Tibial nerve (tissue), 4 donors: ENCODE measurements at regions not wholly inside any gene's neighbourhood (a gene's known extent, or its start where the extent isn't known, plus 50 kb on each side); places are given as distances from the start of the nearest gene placed in this dataset.

Experiments used
- DNase-seq, 2 donors: peaks; one replicate each; pipeline ENCODE4 v3.0.0-alpha.2; 2019; ENCODE audit warnings: low spot score in 2 of 2
- H3K27ac ChIP-seq, 4 donors: fragments of 200-600 bp; sonication (generic) in 3 of 4; one replicate each; pipeline ENCODE4 v1.5.1; 2017 to 2019; ENCODE audit warnings: mild to moderate bottlenecking in 1 of 4
- H3K27me3 ChIP-seq, 2 donors: fragments of 200-600 bp; sonication (generic) in 1 of 2; one replicate each; pipeline versions ENCODE4 v1.5.1 to v1.6.0; 2017 to 2019
- H3K36me3 ChIP-seq, 3 donors: fragments of 200-600 bp; sonication (generic); one replicate each; pipeline ENCODE4 v1.5.1; 2018 to 2019
- H3K4me1 ChIP-seq, 4 donors: fragments of 200-600 bp; sonication (generic) in 3 of 4; one replicate each; pipeline ENCODE4 v1.5.1; 2017 to 2019
- H3K4me3 ChIP-seq, 4 donors: fragments of 200-600 bp; sonication (generic) in 3 of 4; one replicate each; pipeline ENCODE4 v1.5.1; 2017 to 2019; ENCODE audit warnings: mild to moderate bottlenecking in 1 of 4, moderate library complexity in 1 of 4
- H3K9me3 ChIP-seq, 4 donors: fragments of 200-600 bp; sonication (generic) in 3 of 4; one replicate each; pipeline ENCODE4 v1.5.1; 2017 to 2019
- CTCF ChIP-seq, 5 experiments: fragments of 200-600 bp in 3 of 5; fragments of 450-650 bp in 2 of 5; sonication (generic) in 3 of 5; IDR thresholded peaks; one replicate each; pipeline ENCODE4 v1.5.1; 2016 to 2019; ENCODE audit warnings: antibody characterized with exemption in 5 of 5, mild to moderate bottlenecking in 3 of 5, moderate library complexity in 2 of 5
- EP300 ChIP-seq, 2 donors: sonication (generic); formaldehyde crosslinking; IDR thresholded peaks; one replicate each; pipeline ENCODE4 v1.6.1; 2017; ENCODE audit warnings: antibody characterized with exemption in 2 of 2, mild to moderate bottlenecking in 1 of 2
- POLR2A ChIP-seq, 2 donors: fragments of 450-650 bp; IDR thresholded peaks; one replicate each; pipeline ENCODE4 v1.6.1; 2017; ENCODE audit warnings: antibody characterized with exemption in 2 of 2, mild to moderate bottlenecking in 2 of 2, moderate library complexity in 2 of 2
- WGBS, 2 donors: methylation state at CpG; one replicate each; pipeline ENCODE4 v1.1.5; 2018; 5-methylcytosine and 5-hydroxymethylcytosine counted together

- H3K27me3 ChIP-seq, result no peaks in the 10 kb centered on the region
- no peak overlapping the region for H3K4me3 ChIP-seq
- 38 to 45% methylated on average over 1 of the region's 1 CpG for WGBS, 2 donors
- H3K27ac ChIP-seq, result no peak overlapping the region
- DNase-seq, result no peak
- no peaks in the 10 kb centered on the region for H3K9me3 ChIP-seq
- TF ChIP-seq POLR2A (IDR thresholded peaks at IDR 0.05), result no peak
- TF ChIP-seq CTCF (IDR thresholded peaks at IDR 0.05), result no peak
- TF ChIP-seq EP300 (IDR thresholded peaks at IDR 0.05), result no peak
- H3K36me3 ChIP-seq, result no peaks in the 10 kb centered on the region
- no peaks in the 10 kb centered on the region for H3K4me1 ChIP-seq
Measured at GRCh38 chr4:97349468-97350186, 793.6 kb downstream of the STPG2 start.

GRCh38 chr4:97353876-97354275 lies 789.4 kb downstream of the STPG2 start:
- Histone ChIP-seq H3K27me3 (no peaks in the 10 kb centered on the region), H3K4me3 (no peak overlapping the region), H3K36me3 (no peaks in the 10 kb centered on the region), H3K9me3 (peaks cover 0 to 14% (median 0%) of the 10 kb centered on the region in 4 donors), H3K4me1 (no peaks in the 10 kb centered on the region), H3K27ac (no peak overlapping the region)
- WGBS, 2 donors, result 82 to 88% methylated on average over 1 of the region's 1 CpG
- TF ChIP-seq EP300 (IDR thresholded peaks at IDR 0.05) (no peak), POLR2A (IDR thresholded peaks at IDR 0.05) (no peak), CTCF (IDR thresholded peaks at IDR 0.05) (no peak)
- DNase-seq, result no peak

- no peak for TF ChIP-seq POLR2A (IDR thresholded peaks at IDR 0.05)
- no peak for TF ChIP-seq CTCF (IDR thresholded peaks at IDR 0.05)
- no peak for TF ChIP-seq EP300 (IDR thresholded peaks at IDR 0.05)
- H3K4me1 ChIP-seq, result no peaks in the 10 kb centered on the region
- H3K4me3 ChIP-seq, result no peak overlapping the region
- H3K27me3 ChIP-seq, result no peaks in the 10 kb centered on the region
- WGBS, 2 donors, result 88 to 93% methylated on average over 2 of the region's 2 CpGs
- no peaks in the 10 kb centered on the region for H3K36me3 ChIP-seq
- no peak for DNase-seq
- no peak overlapping the region for H3K27ac ChIP-seq
- H3K9me3 ChIP-seq, result peaks cover 0 to 25% (median 0%) of the 10 kb centered on the region in 4 donors
Measured at GRCh38 chr4:97359826-97360225, 783.5 kb downstream of the STPG2 start.

- Histone ChIP-seq H3K4me1 (no peaks in the 10 kb centered on the region), H3K27me3 (no peaks in the 10 kb centered on the region), H3K4me3 (no peak overlapping the region), H3K9me3 (peaks cover 0 to 25% (median 0%) of the 10 kb centered on the region in 4 donors), H3K27ac (no peak overlapping the region), H3K36me3 (no peaks in the 10 kb centered on the region)
- no peak for TF ChIP-seq CTCF (IDR thresholded peaks at IDR 0.05)
- no peak for TF ChIP-seq POLR2A (IDR thresholded peaks at IDR 0.05)
- TF ChIP-seq EP300 (IDR thresholded peaks at IDR 0.05), result no peak
- no peak for DNase-seq
Measured at GRCh38 chr4:97360733-97361132, 782.5 kb downstream of the STPG2 start.

GRCh38 chr4:97367878-97368277 lies 775.4 kb downstream of the STPG2 start:
- no peak overlapping the region for H3K27ac ChIP-seq
- DNase-seq, result no peak
- no peaks in the 10 kb centered on the region for H3K36me3 ChIP-seq
- no peak for TF ChIP-seq CTCF (IDR thresholded peaks at IDR 0.05)
- no peak for TF ChIP-seq EP300 (IDR thresholded peaks at IDR 0.05)
- H3K4me1 ChIP-seq, result no peaks in the 10 kb centered on the region
- H3K4me3 ChIP-seq, result no peak overlapping the region
- no peaks in the 10 kb centered on the region for H3K27me3 ChIP-seq
- H3K9me3 ChIP-seq, result peaks cover 0 to 6% (median 0%) of the 10 kb centered on the region in 4 donors
